Suppressor macrophage treated with lipopolysaccharide for 1 hour (primary cell): ENCODE measurements at regions not wholly inside any gene's neighbourhood (a gene's known extent, or its start where the extent isn't known, plus 50 kb on each side); places are given as distances from the start of the nearest gene placed in this dataset.

Experiments used
- DNase-seq, 3 donors: peaks; one replicate each; pipeline ENCODE4 v3.0.0-alpha.2; 2020 to 2022

DNA sequence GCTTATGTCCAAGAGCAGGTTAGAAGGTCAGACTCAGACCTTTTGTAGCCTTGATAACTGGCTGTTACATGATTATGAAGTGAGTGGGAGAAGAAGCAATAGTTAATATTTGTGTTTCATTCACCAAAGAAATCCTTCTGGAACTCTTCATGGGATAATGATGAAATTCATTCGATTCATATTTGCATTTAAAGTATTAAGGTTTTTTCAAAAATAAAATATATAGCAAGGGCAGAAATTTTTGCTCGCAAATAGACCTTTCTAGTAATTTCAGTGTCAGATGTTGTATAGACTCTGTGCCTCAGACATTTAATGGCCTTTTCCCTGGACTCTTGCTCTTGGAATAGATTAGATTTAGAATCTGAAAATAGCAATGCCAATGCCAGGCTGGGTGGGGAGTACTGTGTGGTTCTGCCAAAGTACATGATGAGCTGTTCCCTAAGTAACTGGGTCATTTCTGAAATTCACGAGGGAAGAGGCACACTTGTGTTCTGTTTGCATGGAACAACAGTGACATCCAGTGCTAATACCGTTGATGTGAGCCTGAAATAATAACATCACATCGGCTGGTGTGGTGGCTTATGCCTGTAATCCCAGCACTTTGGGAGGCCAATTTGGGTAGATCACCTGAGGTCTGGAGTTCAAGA lies 119.2 kb downstream of the MBL2 start:
- DNase-seq = no peak

DNA sequence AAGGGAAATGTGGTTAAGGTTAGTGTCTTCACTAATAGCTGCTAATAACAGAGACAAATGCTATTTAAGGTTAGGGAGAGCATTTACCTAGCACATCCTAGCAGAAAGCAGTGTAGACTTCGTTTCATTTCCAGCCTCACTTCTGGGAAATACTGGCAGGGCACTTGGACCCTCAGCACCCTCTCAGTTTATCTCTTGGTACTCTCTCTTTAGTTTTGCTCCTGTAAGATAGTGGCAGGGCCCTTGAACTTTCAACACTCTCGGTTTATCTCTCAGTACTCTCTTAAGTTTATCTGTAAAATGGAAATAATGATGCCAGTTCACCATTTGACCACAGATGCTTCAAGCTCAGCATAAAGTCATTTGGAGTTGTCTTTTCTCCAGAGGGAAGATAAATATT lies 118.4 kb downstream of the MBL2 start:
- DNase-seq = no peak

DNA sequence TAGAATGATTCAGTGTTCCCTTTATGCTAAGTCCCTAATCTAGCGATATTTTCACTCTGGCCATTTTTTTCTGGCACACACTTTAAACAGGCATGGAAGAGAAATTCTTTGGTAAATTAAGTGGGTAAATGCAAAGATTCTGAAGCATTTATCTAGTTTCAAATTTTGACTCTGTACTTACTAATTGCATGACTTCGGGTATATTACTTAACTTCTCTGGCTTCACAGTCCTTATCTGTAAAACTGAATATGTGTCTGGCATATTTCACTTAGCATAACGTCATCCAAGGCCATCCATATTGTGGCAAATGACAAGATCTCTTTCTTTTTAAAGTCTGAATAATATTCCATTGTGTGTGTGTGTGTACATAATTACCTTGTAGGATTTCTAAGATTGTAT lies 114.5 kb downstream of the MBL2 start:
- no peak for DNase-seq

DNA sequence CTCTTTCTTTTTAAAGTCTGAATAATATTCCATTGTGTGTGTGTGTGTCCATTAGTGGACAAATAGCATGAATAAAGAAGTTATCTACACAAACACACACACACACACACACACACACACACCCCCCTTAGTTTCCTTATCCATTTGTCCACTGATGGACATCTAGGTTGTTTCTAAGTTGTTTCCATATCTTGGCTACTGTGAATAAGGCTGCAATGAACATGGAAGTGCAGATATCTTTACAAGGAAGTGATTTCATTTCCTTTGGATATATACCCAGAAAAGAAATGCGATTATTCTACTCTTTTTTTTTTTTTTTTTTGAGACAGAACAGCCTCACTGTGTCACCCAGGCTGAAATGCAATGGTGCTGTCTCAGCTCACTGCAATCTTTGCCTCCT lies 113.5 kb downstream of the MBL2 start:
- no peak for DNase-seq

GRCh38 chr10:52662256-52662655 lies 110.3 kb downstream of the MBL2 start:
- DNase-seq = no peak

- no peak for DNase-seq
Observed at GRCh38 chr10:52663161-52663560, 109.4 kb downstream of the MBL2 start.

DNA sequence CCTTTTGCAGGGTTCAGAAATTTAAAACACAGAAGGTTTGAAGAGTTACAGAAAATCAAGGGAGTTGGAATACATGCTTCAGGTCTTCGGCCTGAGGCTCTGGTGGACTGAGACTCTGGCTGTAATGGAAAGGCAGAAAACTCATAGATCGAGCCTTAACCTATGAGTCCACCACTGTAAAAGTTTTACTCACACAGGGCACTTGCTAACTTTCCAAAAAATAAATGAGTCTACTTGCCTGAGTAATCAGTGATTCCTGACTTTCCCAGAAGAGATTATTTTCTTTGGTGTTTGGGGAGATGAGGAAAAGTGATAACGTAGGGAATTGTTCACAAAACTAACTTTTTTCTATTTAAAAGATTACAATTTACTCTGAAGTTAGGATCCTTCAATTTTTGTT lies 108.0 kb downstream of the MBL2 start:
- DNase-seq = no peak

GRCh38 chr10:52665821-52666220 lies 106.8 kb downstream of the MBL2 start:
- no peak for DNase-seq

- DNase-seq = no peak
Observed at GRCh38 chr10:52666931-52667330, 105.7 kb downstream of the MBL2 start.

DNA sequence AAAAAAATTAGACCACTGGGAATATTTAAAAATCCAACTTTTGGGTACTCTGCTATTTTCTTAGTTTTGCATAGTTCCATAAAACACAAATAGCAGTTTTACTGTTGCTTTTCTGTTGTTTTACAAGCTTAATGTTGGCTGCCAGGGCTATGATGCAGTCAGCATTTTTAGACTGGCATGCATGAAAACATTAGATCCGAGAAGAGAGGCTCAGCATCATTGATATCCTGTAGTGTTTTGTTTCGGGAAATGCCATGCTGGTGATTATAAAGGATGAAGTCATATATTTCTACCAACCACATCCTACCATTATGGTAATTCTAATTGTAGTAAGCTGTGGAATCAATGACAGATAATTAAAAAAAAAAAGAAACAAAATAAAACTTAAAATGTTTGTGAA lies 104.6 kb downstream of the MBL2 start:
- DNase-seq = no peak

DNA sequence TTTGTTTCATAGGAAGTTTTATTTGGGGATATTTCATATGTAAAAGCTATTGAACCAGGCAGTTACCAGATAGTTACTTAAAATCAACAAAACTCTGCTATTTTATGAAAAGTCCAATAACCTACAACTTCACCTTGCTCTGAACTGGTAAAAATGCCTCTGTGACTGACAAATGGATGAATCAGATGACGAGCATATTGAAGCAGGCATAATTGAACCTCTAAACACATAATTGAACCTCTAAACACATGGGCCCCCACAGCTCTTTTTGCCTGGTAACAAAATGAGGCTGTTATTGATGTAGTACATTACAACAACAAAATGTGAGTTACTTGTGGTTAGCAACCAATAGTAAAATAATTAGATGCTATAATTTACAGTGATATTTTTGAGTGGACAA lies 99.7 kb downstream of the MBL2 start:
- DNase-seq = no peak

GRCh38 chr10:52673468-52673867 lies 99.1 kb downstream of the MBL2 start:
- DNase-seq = no peak

- DNase-seq = no peak
Observed at GRCh38 chr10:52674474-52674873, 98.1 kb downstream of the MBL2 start.

- no peak for DNase-seq
Observed at GRCh38 chr10:52677086-52677485, 95.5 kb downstream of the MBL2 start.

- DNase-seq = no peak
Observed at GRCh38 chr10:52678611-52679010, 94.0 kb downstream of the MBL2 start.

DNA sequence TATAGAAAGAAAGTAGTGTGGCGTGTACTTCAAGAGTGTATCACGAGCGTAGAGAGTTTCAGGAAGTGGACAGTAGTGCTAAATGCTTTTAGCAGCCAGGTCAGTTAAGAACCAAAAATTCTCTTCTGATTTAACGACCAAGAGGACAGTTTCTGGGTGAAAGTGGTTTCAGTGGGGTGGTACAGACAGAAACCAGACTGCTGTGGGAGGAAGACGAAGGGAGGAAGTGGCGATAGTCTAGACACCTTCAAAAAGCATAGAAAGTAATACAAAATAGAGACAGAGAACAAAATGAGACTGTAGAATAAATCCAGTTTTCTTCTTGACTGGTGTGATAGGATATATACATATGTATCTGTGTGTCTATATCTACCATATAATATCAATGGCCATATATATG lies 93.5 kb downstream of the MBL2 start:
- no peak for DNase-seq

DNA sequence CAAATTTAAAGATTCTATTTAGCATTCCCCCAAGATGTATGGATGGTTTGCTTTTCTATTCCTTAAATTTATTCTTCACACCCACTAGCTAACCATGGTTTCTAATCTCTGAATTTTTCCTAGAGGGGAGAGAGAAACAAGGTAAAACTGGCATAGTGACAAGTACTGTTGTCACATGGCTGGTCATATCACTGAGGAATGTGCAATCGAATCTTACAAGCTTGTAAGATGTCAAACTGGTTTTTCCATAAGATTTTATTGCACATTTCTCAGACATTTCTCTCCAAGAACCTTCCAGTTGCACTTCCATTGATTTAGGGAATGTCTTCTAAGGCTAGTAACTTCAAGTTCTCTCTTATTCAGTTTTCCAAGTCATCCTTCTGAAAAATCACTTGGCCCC lies 89.8 kb downstream of the MBL2 start:
- DNase-seq = no peak

DNA sequence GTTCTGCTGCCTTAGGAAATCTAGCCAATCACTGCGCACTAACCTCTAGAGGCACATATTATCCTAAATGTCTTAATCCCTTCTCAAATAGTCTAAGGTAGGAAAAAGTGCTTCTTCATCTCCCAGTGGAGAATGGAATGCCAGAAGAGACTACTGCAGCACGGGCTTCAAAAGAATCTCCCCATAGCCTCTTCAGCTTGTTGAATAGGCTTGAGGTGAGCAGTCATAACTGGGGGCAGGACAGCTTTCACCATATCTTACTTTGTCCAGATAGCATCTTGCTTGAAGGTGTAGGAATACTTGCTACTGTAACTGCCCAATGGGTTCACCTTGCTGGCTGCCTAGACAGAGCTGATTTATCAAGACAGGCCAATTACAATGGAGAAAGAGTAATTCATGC lies 88.8 kb downstream of the MBL2 start:
- DNase-seq = no peak

GRCh38 chr10:52688899-52689298 lies 83.7 kb downstream of the MBL2 start:
- no peak for DNase-seq

- DNase-seq = no peak
Observed at GRCh38 chr10:52696232-52696631, 76.4 kb downstream of the MBL2 start.

GRCh38 chr10:52701647-52702046 lies 70.9 kb downstream of the MBL2 start:
- no peak for DNase-seq

GRCh38 chr10:52703451-52703850 lies 69.1 kb downstream of the MBL2 start:
- no peak for DNase-seq

- no peak for DNase-seq
Observed at GRCh38 chr10:52703898-52704297, 68.7 kb downstream of the MBL2 start.

DNA sequence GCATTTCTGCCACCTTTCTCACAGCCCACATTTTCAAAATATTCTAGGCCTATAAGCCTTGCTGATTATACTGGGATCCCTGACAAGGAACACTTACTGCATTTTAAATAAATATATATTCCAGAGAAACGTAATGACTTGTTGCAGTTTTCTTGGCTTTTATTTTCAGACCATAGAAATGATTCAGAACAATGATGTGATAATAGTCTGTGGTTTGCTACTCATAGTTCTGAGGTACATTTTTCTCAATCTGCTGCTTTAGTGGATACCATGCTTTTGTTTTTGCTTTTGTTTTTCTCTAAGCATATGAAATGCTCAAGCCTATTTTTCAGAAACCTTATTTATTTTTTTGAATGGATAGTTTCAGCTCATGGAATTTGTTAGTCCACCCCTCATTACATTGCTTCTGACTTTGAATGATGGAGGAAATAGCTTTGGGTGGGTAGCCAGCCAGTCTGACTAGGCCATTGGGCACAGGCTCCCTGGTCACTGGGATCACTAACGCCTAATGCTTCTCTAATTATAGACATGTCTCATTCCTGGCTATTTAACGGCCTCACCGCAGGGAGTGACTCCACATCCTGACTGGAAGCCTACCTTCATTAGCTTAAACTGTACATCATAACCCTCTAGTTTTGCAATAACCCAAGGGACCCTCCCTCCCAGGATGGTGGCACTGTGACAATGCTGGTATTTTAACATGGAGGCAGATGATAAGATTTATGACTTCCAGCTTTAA lies 66.1 kb downstream of the MBL2 start:
- DNase-seq = no peak
